ENCODE measurements at regions not wholly inside any gene's neighbourhood (a gene's known extent, or its start where the extent isn't known, plus 50 kb on each side); places are given as distances from the start of the nearest gene placed in this dataset.
A peak's percentile ranks its signal among the peaks of the same experiment; 100 is the strongest.
"Not testable (repeated sequence)": the region's sequence is repeated elsewhere in the genome, so short reads cannot be mapped to it uniquely, and the experiment has no call there.

- no peaks in the 10 kb centered on the region for H3K4me1 Mint-ChIP-seq
- Histone ChIP-seq H3K4me3 (ENCODE audit: low read depth, low read length) (no peak overlapping the region), H3K9me3 (ENCODE audit: control insufficient read depth in 2 of 2, low read length in 2 of 2) (no peaks in the 10 kb centered on the region), H3K27me3 (ENCODE audit: control insufficient read depth, insufficient read depth, low read length) (peaks cover 10% of the 10 kb centered on the region), H3K4me1 (ENCODE audit: control insufficient read depth, insufficient read depth, low read length, poor library complexity, severe bottlenecking) (no peaks in the 10 kb centered on the region), H3K27ac (ENCODE audit: insufficient read depth, low read length, poor library complexity, severe bottlenecking) (no peak overlapping the region), H3K36me3 (ENCODE audit: control insufficient read depth, insufficient read depth, low read length) (no peaks in the 10 kb centered on the region)
- H3K9me3 Mint-ChIP-seq: peaks cover 0 to 2% (median 0%) of the 10 kb centered on the region in 7 donors
- no peak overlapping the region for H3K4me3 Mint-ChIP-seq
- DNase-seq (no peak), ATAC-seq (ENCODE audit: low read depth in 2 of 2) (no peak)
- H3K36me3 Mint-ChIP-seq: no peaks in the 10 kb centered on the region
- peaks cover 40% of the 10 kb centered on the region for H3K27me3 Mint-ChIP-seq
- no peak overlapping the region for H3K27ac Mint-ChIP-seq
These were observed 183.3 kb upstream of the FBXO11 start for GRCh38 chr2:48089644-48090043.

DNA sequence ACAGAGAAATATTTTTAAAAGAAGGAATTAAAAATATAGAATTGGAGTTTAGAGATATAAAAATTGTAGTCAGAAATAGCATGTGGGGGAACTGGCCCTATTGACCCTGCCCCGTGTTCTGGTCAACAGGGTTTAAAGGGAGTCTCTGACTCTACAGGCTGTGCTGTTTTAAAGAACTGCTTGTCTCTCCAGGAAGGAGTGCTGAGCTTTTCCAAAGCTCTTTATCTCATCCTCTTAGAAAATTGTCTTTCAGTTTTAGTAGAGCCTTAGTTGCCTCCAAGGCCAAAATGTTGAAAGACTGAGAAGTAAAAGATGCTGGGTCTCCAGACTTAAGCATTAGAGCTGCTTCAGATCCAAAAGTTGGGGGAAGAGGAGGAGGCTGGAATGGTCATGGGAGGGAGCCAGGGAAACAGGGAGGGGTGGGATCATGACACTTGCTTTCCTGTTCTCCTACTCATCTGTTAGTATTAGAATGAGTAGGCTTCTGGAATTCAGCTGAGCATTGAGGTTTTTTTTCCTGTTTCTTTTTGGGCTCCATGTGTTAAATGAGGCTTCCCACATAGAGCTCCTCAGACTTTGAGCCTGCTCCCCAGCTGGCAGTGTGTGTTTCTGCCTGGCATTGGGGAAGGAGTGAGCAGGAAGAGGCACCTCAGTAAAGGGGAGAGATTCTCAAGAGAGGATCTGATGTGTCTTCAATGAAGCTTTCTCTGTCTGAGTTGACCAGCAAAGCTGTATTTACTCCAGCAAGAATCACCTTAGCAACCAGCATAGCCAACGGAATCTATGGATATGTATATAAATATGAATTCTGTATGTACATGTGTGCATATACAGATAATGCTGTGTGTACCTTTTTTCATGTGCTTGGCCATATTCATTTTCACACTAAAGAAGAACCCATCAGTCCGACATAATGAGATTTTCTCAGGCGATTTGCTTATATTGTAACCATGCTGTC, 186.8 kb upstream of the FBXO11 start:
- Histone ChIP-seq H3K9me3 (ENCODE audit: control insufficient read depth in 2 of 2, low read length in 2 of 2) (no peaks in the 10 kb centered on the region), H3K4me1 (ENCODE audit: control insufficient read depth, insufficient read depth, low read length, poor library complexity, severe bottlenecking) (no peaks in the 10 kb centered on the region), H3K4me3 (ENCODE audit: low read depth, low read length) (no peak overlapping the region), H3K27me3 (ENCODE audit: control insufficient read depth, insufficient read depth, low read length) (peaks cover 19% of the 10 kb centered on the region), H3K36me3 (ENCODE audit: control insufficient read depth, insufficient read depth, low read length) (no peaks in the 10 kb centered on the region), H3K27ac (ENCODE audit: insufficient read depth, low read length, poor library complexity, severe bottlenecking) (no peak overlapping the region)
- Mint-ChIP-seq H3K27me3 (peaks cover 51% of the 10 kb centered on the region), H3K36me3 (no peaks in the 10 kb centered on the region), H3K9me3 (peaks cover 0 to 4% (median 0%) of the 10 kb centered on the region in 7 donors), H3K27ac (no peak overlapping the region), H3K4me1 (no peaks in the 10 kb centered on the region), H3K4me3 (no peak overlapping the region)
- ATAC-seq (ENCODE audit: low read depth in 2 of 2) (no peak), DNase-seq (no peak)

- H3K36me3 ChIP-seq (ENCODE audit: control insufficient read depth, insufficient read depth, low read length); H3K36me3 Mint-ChIP-seq; ATAC-seq (ENCODE audit: low read depth in 2 of 2); H3K4me1 ChIP-seq (ENCODE audit: control insufficient read depth, insufficient read depth, low read length, poor library complexity, severe bottlenecking); DNase-seq; H3K27ac ChIP-seq (ENCODE audit: insufficient read depth, low read length, poor library complexity, severe bottlenecking); H3K4me3 ChIP-seq (ENCODE audit: low read depth, low read length); H3K9me3 Mint-ChIP-seq; H3K27ac Mint-ChIP-seq; H3K9me3 ChIP-seq (ENCODE audit: control insufficient read depth in 2 of 2, low read length in 2 of 2); H3K4me1 Mint-ChIP-seq: not testable (repeated sequence)
- H3K27me3 ChIP-seq (ENCODE audit: control insufficient read depth, insufficient read depth, low read length): peaks cover 23% of the 10 kb centered on the region
- Mint-ChIP-seq H3K4me3 (peak overlapping the region in 1 of 4 donors; percentile 17), H3K27me3 (peaks cover 62% of the 10 kb centered on the region)
These were observed 190.5 kb upstream of the FBXO11 start for GRCh38 chr2:48096765-48097164.

- Histone ChIP-seq H3K27me3 (ENCODE audit: control insufficient read depth, insufficient read depth, low read length) (peaks cover 26% of the 10 kb centered on the region), H3K36me3 (ENCODE audit: control insufficient read depth, insufficient read depth, low read length) (no peaks in the 10 kb centered on the region), H3K27ac (ENCODE audit: insufficient read depth, low read length, poor library complexity, severe bottlenecking) (no peak overlapping the region), H3K4me1 (ENCODE audit: control insufficient read depth, insufficient read depth, low read length, poor library complexity, severe bottlenecking) (no peaks in the 10 kb centered on the region), H3K9me3 (ENCODE audit: control insufficient read depth in 2 of 2, low read length in 2 of 2) (peaks cover 0 to 4% of the 10 kb centered on the region in 2 experiments), H3K4me3 (ENCODE audit: low read depth, low read length) (no peak overlapping the region)
- H3K4me1 Mint-ChIP-seq: no peaks in the 10 kb centered on the region
- no peak overlapping the region for H3K27ac Mint-ChIP-seq
- peaks cover 60% of the 10 kb centered on the region for H3K27me3 Mint-ChIP-seq
- ATAC-seq (ENCODE audit: low read depth in 2 of 2) (no peak), DNase-seq (no peak)
- H3K4me3 Mint-ChIP-seq: no peak overlapping the region
- H3K9me3 Mint-ChIP-seq: peaks cover 0 to 7% (median 4%) of the 10 kb centered on the region in 7 donors
- no peaks in the 10 kb centered on the region for H3K36me3 Mint-ChIP-seq
These were observed 192.2 kb upstream of the FBXO11 start for GRCh38 chr2:48098539-48098938.

DNA sequence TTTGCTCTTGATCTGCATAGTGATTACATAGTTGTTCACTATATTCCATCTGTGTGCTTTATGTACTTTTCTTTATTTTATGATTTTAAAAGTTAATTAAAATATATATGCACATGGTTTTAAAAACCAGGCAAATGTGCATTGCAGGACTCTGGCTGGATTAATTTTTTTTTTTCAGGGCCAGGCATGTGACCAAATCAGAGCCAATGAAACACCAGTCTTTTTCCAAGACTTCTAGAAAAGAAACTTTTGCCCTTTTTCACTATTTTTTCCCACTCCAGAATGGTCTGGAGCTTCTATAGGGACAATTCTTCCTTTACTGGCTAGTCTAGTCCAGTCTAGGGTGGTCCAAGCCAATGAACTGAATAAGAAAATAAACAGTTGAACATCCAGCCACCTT, 198.1 kb upstream of the FBXO11 start:
- Histone ChIP-seq H3K27me3 (ENCODE audit: control insufficient read depth, insufficient read depth, low read length) (peaks cover 12% of the 10 kb centered on the region), H3K27ac (ENCODE audit: insufficient read depth, low read length, poor library complexity, severe bottlenecking) (no peak overlapping the region), H3K4me3 (ENCODE audit: low read depth, low read length) (no peak overlapping the region), H3K4me1 (ENCODE audit: control insufficient read depth, insufficient read depth, low read length, poor library complexity, severe bottlenecking) (peaks cover 10% of the 10 kb centered on the region), H3K36me3 (ENCODE audit: control insufficient read depth, insufficient read depth, low read length) (no peaks in the 10 kb centered on the region), H3K9me3 (ENCODE audit: control insufficient read depth in 2 of 2, low read length in 2 of 2) (peaks cover 0 to 2% of the 10 kb centered on the region in 2 experiments)
- no peak overlapping the region for H3K27ac Mint-ChIP-seq
- DNase-seq: no peak
- H3K9me3 Mint-ChIP-seq: peaks cover 0 to 5% (median 1%) of the 10 kb centered on the region in 7 donors
- peaks cover 0 to 10% (median 4%) of the 10 kb centered on the region in 4 donors for H3K4me1 Mint-ChIP-seq
- peaks cover 47% of the 10 kb centered on the region for H3K27me3 Mint-ChIP-seq
- ATAC-seq (ENCODE audit: low read depth in 2 of 2): no peak
- no peaks in the 10 kb centered on the region for H3K36me3 Mint-ChIP-seq
- H3K4me3 Mint-ChIP-seq: no peak overlapping the region

DNA sequence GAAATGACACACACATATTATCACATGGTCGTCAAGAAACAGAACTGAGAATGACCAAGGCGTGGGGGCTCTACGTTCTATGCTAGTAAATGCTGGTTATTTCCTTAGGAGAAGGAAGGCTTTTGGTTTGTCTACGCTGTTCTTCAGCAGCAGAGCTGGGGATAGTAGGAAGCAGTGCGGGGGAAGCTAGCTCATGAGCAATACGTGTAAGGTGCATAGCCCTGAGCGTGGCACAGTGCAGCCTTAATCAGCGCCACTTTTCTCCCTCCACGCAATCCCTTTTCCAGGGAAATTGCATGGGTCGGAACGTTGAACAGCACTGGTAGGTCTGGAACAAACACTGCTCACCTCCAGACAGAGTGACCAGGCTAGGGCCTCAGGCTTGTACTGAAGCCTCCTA, 199.6 kb upstream of the FBXO11 start:
- Mint-ChIP-seq H3K27me3 (peaks cover 33% of the 10 kb centered on the region), H3K4me1 (peaks cover 0 to 10% (median 5%) of the 10 kb centered on the region in 4 donors), H3K36me3 (no peaks in the 10 kb centered on the region), H3K27ac (peak overlapping the region in 1 of 3 donors; percentile 45), H3K9me3 (no peaks in the 10 kb centered on the region), H3K4me3 (peak overlapping the region in 1 of 4 donors; percentile 31)
- H3K4me1 ChIP-seq (ENCODE audit: control insufficient read depth, insufficient read depth, low read length, poor library complexity, severe bottlenecking): peaks cover 10% of the 10 kb centered on the region
- DNase-seq (no peak), ATAC-seq (ENCODE audit: low read depth in 2 of 2) (no peak)
- H3K4me3 ChIP-seq (ENCODE audit: low read depth, low read length): no peak overlapping the region
- H3K9me3 ChIP-seq (ENCODE audit: control insufficient read depth in 2 of 2, low read length in 2 of 2): no peaks in the 10 kb centered on the region
- H3K27me3 ChIP-seq (ENCODE audit: control insufficient read depth, insufficient read depth, low read length): peaks cover 6% of the 10 kb centered on the region
- H3K36me3 ChIP-seq (ENCODE audit: control insufficient read depth, insufficient read depth, low read length): no peaks in the 10 kb centered on the region
- no peak overlapping the region for H3K27ac ChIP-seq (ENCODE audit: insufficient read depth, low read length, poor library complexity, severe bottlenecking)

GRCh38 chr2:48107326-48107925, 201.1 kb upstream of the FBXO11 start:
- DNase-seq (no peak), ATAC-seq (ENCODE audit: low read depth in 2 of 2) (no peak)
- Histone ChIP-seq H3K27ac (ENCODE audit: insufficient read depth, low read length, poor library complexity, severe bottlenecking) (no peak overlapping the region), H3K4me3 (ENCODE audit: low read depth, low read length) (no peak overlapping the region), H3K4me1 (ENCODE audit: control insufficient read depth, insufficient read depth, low read length, poor library complexity, severe bottlenecking) (peaks cover 23% of the 10 kb centered on the region), H3K27me3 (ENCODE audit: control insufficient read depth, insufficient read depth, low read length) (peaks cover 6% of the 10 kb centered on the region), H3K36me3 (ENCODE audit: control insufficient read depth, insufficient read depth, low read length) (no peaks in the 10 kb centered on the region), H3K9me3 (ENCODE audit: control insufficient read depth in 2 of 2, low read length in 2 of 2) (no peaks in the 10 kb centered on the region)
- Mint-ChIP-seq H3K27me3 (peaks cover 19% of the 10 kb centered on the region), H3K9me3 (no peaks in the 10 kb centered on the region), H3K27ac (no peak overlapping the region), H3K4me1 (peaks cover 5 to 20% (median 12%) of the 10 kb centered on the region in 4 donors), H3K36me3 (no peaks in the 10 kb centered on the region), H3K4me3 (no peak overlapping the region)
